Islet precursor cell (in vitro differentiated cells): ENCODE measurements at regions not wholly inside any gene's neighbourhood (a gene's known extent, or its start where the extent isn't known, plus 50 kb on each side); places are given as distances from the start of the nearest gene placed in this dataset.

Experiments
- DNase-seq: peaks from one replicate; pipeline ENCODE4 v3.0.0-alpha.2; 2018

- no peak for DNase-seq
These were observed 531.6 kb downstream of the SHQ1 start for GRCh38 chr3:72316501-72317279.

GRCh38 chr3:72313308-72313707 lies 528.4 kb upstream of the PROK2 start:
- no peak for DNase-seq

- no peak for DNase-seq
These were observed 527.4 kb upstream of the PROK2 start for GRCh38 chr3:72312339-72312738.

GRCh38 chr3:72311425-72311824 lies 526.5 kb upstream of the PROK2 start:
- no peak for DNase-seq

GRCh38 chr3:72310419-72311380 lies 525.8 kb upstream of the PROK2 start:
- peak; percentile 65 for DNase-seq

- no peak for DNase-seq
These were observed 524.9 kb upstream of the PROK2 start for GRCh38 chr3:72309661-72310418.

- no peak for DNase-seq
These were observed 523.7 kb upstream of the PROK2 start for GRCh38 chr3:72308641-72309040.

GRCh38 chr3:72307438-72308115 lies 522.6 kb upstream of the PROK2 start:
- DNase-seq = no peak

- peak; percentile 92 for DNase-seq
These were observed 521.9 kb upstream of the PROK2 start for GRCh38 chr3:72306800-72307341.

- DNase-seq = peak; percentile 94
These were observed 519.0 kb upstream of the PROK2 start for GRCh38 chr3:72303926-72304325.

- DNase-seq = no peak
These were observed 516.8 kb upstream of the PROK2 start for GRCh38 chr3:72301779-72302178.

GRCh38 chr3:72300621-72301020 lies 515.7 kb upstream of the PROK2 start:
- no peak for DNase-seq

- DNase-seq = no peak
These were observed 514.9 kb upstream of the PROK2 start for GRCh38 chr3:72299823-72300222.

- peak; percentile 95 for DNase-seq
These were observed 514.4 kb upstream of the PROK2 start for GRCh38 chr3:72299321-72299802.

- DNase-seq = no peak
These were observed 513.5 kb upstream of the PROK2 start for GRCh38 chr3:72298201-72299152.

- DNase-seq = no peak
These were observed 512.5 kb upstream of the PROK2 start for GRCh38 chr3:72297481-72297880.

GRCh38 chr3:72296477-72297111 lies 511.6 kb upstream of the PROK2 start:
- DNase-seq = no peak

- DNase-seq = no peak
These were observed 511.1 kb upstream of the PROK2 start for GRCh38 chr3:72295962-72296450.

- DNase-seq = no peak
These were observed 510.5 kb upstream of the PROK2 start for GRCh38 chr3:72295276-72295961.
